ENCODE measurements at regions not wholly inside any gene's neighbourhood (a gene's known extent, or its start where the extent isn't known, plus 50 kb on each side); places are given as distances from the start of the nearest gene placed in this dataset.
"Not testable (repeated sequence)": the region's sequence is repeated elsewhere in the genome, so short reads cannot be mapped to it uniquely, and the experiment has no call there.

- Histone ChIP-seq H3K36me3 (ENCODE audit: control insufficient read depth in 2 of 2, insufficient read depth in 2 of 2, low read length in 2 of 2) (no peaks in the 10 kb centered on the region), H3K27ac (ENCODE audit: low read length) (no peak overlapping the region), H3K27me3 (ENCODE audit: control insufficient read depth in 1 of 2, insufficient read depth in 2 of 2, low read length in 2 of 2) (no peaks in the 10 kb centered on the region), H3K9ac (ENCODE audit: low read length in 2 of 2) (no peak overlapping the region), H3K4me3 (ENCODE audit: low read length in 2 of 2) (no peak overlapping the region), H3K4me1 (ENCODE audit: control insufficient read depth, insufficient read depth, low read length) (no peaks in the 10 kb centered on the region), H3K9me3 (ENCODE audit: control insufficient read depth in 2 of 2, low read length in 2 of 2) (no peaks in the 10 kb centered on the region)
Measured at GRCh38 chr3:87508921-87509320, 232.5 kb upstream of the POU1F1 start.

- Histone ChIP-seq H3K36me3 (ENCODE audit: control insufficient read depth in 2 of 2, insufficient read depth in 2 of 2, low read length in 2 of 2) (no peaks in the 10 kb centered on the region), H3K9me3 (ENCODE audit: control insufficient read depth in 2 of 2, low read length in 2 of 2) (no peaks in the 10 kb centered on the region), H3K27me3 (ENCODE audit: control insufficient read depth in 1 of 2, insufficient read depth in 2 of 2, low read length in 2 of 2) (no peaks in the 10 kb centered on the region), H3K4me3 (ENCODE audit: low read length in 2 of 2) (no peak overlapping the region), H3K4me1 (ENCODE audit: control insufficient read depth, insufficient read depth, low read length) (no peaks in the 10 kb centered on the region), H3K9ac (ENCODE audit: low read length in 2 of 2) (no peak overlapping the region), H3K27ac (ENCODE audit: low read length) (no peak overlapping the region)
Measured at GRCh38 chr3:87507753-87508152, 231.4 kb upstream of the POU1F1 start.

- H3K27me3 ChIP-seq (ENCODE audit: control insufficient read depth in 1 of 2, insufficient read depth in 2 of 2, low read length in 2 of 2): no peaks in the 10 kb centered on the region
- H3K9me3 ChIP-seq (ENCODE audit: control insufficient read depth in 2 of 2, low read length in 2 of 2): no peaks in the 10 kb centered on the region
- H3K4me3 ChIP-seq (ENCODE audit: low read length in 2 of 2): no peak overlapping the region
- H3K9ac ChIP-seq (ENCODE audit: low read length in 2 of 2): no peak overlapping the region
- H3K27ac ChIP-seq (ENCODE audit: low read length): no peak overlapping the region
- H3K4me1 ChIP-seq (ENCODE audit: control insufficient read depth, insufficient read depth, low read length): no peaks in the 10 kb centered on the region
- H3K36me3 ChIP-seq (ENCODE audit: control insufficient read depth in 2 of 2, insufficient read depth in 2 of 2, low read length in 2 of 2): no peaks in the 10 kb centered on the region
Measured at GRCh38 chr3:87503900-87504498, 227.6 kb upstream of the POU1F1 start.

DNA sequence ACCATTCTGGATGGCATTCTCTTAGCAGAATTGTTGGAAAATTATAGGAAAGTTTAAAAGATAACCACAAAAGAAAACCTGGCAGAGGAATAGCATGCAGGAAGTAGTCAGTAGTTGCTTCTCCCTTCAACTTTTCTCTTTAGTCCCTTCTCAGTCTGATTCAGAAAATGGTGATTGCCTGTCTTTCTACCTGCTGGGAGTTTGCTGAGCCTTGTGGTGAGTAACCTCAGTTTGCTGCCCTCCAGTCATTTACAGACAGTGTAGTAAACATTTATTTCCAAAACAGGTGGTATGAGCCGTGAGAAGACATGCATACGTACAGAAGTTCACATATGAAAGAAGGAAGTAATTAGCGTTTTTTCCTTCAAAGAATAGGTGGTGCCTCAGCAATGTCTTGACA, 224.7 kb upstream of the POU1F1 start:
- Histone ChIP-seq H3K4me3 (ENCODE audit: low read length in 2 of 2) (no peak overlapping the region), H3K4me1 (ENCODE audit: control insufficient read depth, insufficient read depth, low read length) (no peaks in the 10 kb centered on the region), H3K9ac (ENCODE audit: low read length in 2 of 2) (no peak overlapping the region), H3K36me3 (ENCODE audit: control insufficient read depth in 2 of 2, insufficient read depth in 2 of 2, low read length in 2 of 2) (no peaks in the 10 kb centered on the region), H3K27me3 (ENCODE audit: control insufficient read depth in 1 of 2, insufficient read depth in 2 of 2, low read length in 2 of 2) (no peaks in the 10 kb centered on the region), H3K9me3 (ENCODE audit: control insufficient read depth in 2 of 2, low read length in 2 of 2) (no peaks in the 10 kb centered on the region), H3K27ac (ENCODE audit: low read length) (no peak overlapping the region)

DNA sequence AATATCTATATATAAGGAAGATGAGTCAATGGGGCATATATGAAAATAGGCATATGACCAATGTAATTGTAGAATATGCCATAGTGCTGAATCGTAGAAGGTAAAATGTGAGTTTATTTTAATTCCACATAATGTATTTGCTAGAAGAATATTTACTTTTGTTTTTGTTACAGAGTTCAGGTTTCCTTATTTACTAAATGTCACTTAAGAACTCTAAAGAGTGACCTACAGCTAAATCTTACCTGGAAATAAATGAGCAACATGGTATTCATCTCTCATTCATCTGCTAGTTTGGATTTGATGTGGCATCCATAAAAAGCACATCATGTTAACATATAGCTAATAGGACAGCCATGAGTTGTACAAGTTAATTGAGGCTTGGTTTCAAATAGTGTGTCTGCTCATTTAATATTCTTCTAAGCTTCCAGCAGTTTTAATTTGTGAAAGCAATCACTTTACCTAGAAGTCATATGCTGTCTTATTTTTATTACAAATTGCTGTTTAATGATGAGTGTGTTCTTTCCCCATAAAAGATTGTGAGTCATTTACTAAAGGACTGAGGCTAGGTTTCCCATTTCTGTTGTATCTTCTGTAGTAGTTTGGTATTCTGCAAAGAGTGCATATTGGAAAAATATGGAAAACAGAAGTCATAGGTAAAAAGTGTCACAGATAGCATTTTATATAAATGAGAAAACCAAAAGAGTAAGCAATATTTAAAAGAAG, 222.1 kb upstream of the POU1F1 start:
- Histone ChIP-seq H3K4me3 (ENCODE audit: low read length in 2 of 2) (no peak overlapping the region), H3K9me3 (ENCODE audit: control insufficient read depth in 2 of 2, low read length in 2 of 2) (no peaks in the 10 kb centered on the region), H3K9ac (ENCODE audit: low read length in 2 of 2) (no peak overlapping the region), H3K27ac (ENCODE audit: low read length) (no peak overlapping the region), H3K27me3 (ENCODE audit: control insufficient read depth in 1 of 2, insufficient read depth in 2 of 2, low read length in 2 of 2) (no peaks in the 10 kb centered on the region), H3K36me3 (ENCODE audit: control insufficient read depth in 2 of 2, insufficient read depth in 2 of 2, low read length in 2 of 2) (no peaks in the 10 kb centered on the region), H3K4me1 (ENCODE audit: control insufficient read depth, insufficient read depth, low read length) (no peaks in the 10 kb centered on the region)

- Histone ChIP-seq H3K36me3 (ENCODE audit: control insufficient read depth in 2 of 2, insufficient read depth in 2 of 2, low read length in 2 of 2) (no peaks in the 10 kb centered on the region), H3K4me1 (ENCODE audit: control insufficient read depth, insufficient read depth, low read length) (no peaks in the 10 kb centered on the region), H3K27me3 (ENCODE audit: control insufficient read depth in 1 of 2, insufficient read depth in 2 of 2, low read length in 2 of 2) (no peaks in the 10 kb centered on the region), H3K4me3 (ENCODE audit: low read length in 2 of 2) (no peak overlapping the region), H3K27ac (ENCODE audit: low read length) (no peak overlapping the region), H3K9me3 (ENCODE audit: control insufficient read depth in 2 of 2, low read length in 2 of 2) (no peaks in the 10 kb centered on the region), H3K9ac (ENCODE audit: low read length in 2 of 2) (no peak overlapping the region)
Measured at GRCh38 chr3:87495938-87496337, 219.6 kb upstream of the POU1F1 start.

DNA sequence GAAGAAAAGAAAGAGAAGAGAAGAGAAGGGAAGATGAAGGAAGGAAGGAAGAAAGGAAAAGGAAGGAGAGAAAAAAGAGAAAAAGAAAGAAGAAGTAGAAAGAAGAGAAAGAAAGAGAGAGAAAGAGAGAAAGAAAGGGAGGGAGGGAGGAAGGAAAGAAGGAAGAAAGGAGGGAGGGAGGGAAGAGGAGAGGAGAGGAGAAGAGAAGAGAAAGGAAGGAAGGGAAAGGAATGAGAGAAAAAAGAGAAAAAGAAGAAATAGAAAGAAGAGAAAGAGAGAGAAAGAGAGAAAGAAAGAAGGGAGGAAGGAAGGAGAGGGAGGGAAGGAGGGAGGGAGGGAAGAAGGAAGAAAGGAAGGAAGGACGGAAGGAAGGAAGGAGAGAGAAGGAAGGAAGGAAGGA, 217.9 kb upstream of the POU1F1 start:
- no peaks in the 10 kb centered on the region for H3K9me3 ChIP-seq (ENCODE audit: control insufficient read depth in 2 of 2, low read length in 2 of 2)
- no peaks in the 10 kb centered on the region for H3K36me3 ChIP-seq (ENCODE audit: control insufficient read depth in 2 of 2, insufficient read depth in 2 of 2, low read length in 2 of 2)
- no peaks in the 10 kb centered on the region for H3K4me1 ChIP-seq (ENCODE audit: control insufficient read depth, insufficient read depth, low read length)
- no peak overlapping the region for H3K27ac ChIP-seq (ENCODE audit: low read length)
- H3K4me3 ChIP-seq (ENCODE audit: low read length in 2 of 2): no peak overlapping the region
- H3K9ac ChIP-seq (ENCODE audit: low read length in 2 of 2): no peak overlapping the region
- H3K27me3 ChIP-seq (ENCODE audit: control insufficient read depth in 1 of 2, insufficient read depth in 2 of 2, low read length in 2 of 2): no peaks in the 10 kb centered on the region

DNA sequence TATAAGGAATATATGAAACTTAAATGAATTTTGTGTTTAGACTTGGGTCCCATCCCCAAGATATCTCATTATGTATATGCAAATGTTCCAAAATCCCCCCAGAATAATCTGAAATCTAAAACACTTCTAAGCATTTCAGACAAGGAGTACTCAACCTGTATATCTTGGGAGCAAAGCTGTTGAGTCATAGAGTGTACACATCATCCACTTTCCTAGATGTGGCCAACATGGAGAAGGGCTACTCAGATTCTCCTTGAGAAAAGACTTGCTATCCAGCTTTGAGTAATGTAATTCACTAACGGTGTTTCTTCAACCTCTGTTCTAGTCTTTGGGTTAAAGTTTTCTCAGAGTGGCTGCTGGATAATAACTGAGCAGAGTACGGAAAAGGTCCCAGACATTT, 215.5 kb upstream of the POU1F1 start:
- no peak overlapping the region for H3K27ac ChIP-seq (ENCODE audit: low read length)
- no peak overlapping the region for H3K4me3 ChIP-seq (ENCODE audit: low read length in 2 of 2)
- H3K36me3 ChIP-seq (ENCODE audit: control insufficient read depth in 2 of 2, insufficient read depth in 2 of 2, low read length in 2 of 2): no peaks in the 10 kb centered on the region
- no peaks in the 10 kb centered on the region for H3K9me3 ChIP-seq (ENCODE audit: control insufficient read depth in 2 of 2, low read length in 2 of 2)
- no peak overlapping the region for H3K9ac ChIP-seq (ENCODE audit: low read length in 2 of 2)
- H3K27me3 ChIP-seq (ENCODE audit: control insufficient read depth in 1 of 2, insufficient read depth in 2 of 2, low read length in 2 of 2): no peaks in the 10 kb centered on the region
- H3K4me1 ChIP-seq (ENCODE audit: control insufficient read depth, insufficient read depth, low read length): no peaks in the 10 kb centered on the region

- H3K36me3 ChIP-seq (ENCODE audit: control insufficient read depth in 2 of 2, insufficient read depth in 2 of 2, low read length in 2 of 2): no peaks in the 10 kb centered on the region
Measured at GRCh38 chr3:87489892-87490291, 213.5 kb upstream of the POU1F1 start.

DNA sequence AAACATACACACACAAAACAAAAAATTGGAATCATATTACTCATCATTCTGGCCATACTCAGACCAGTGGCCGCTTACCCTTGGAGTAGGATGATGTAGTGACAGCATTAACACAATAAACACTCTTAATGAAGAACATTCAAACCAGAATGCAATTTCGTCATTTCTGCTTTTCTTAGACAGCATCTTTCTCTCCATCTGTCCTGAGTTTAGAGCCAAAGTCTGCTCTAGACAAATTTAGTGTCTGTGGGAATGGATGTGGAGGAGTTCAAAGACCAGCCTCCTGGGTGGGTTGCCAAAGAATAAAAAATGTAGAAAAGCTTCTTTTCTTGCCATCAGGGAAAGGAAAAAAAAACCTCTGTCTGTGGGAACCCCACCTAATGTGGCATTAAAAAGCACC, 212.4 kb upstream of the POU1F1 start:
- no peak overlapping the region for H3K9ac ChIP-seq (ENCODE audit: low read length in 2 of 2)
- no peak overlapping the region for H3K27ac ChIP-seq (ENCODE audit: low read length)
- no peaks in the 10 kb centered on the region for H3K9me3 ChIP-seq (ENCODE audit: control insufficient read depth in 2 of 2, low read length in 2 of 2)
- H3K4me3 ChIP-seq (ENCODE audit: low read length in 2 of 2): no peak overlapping the region
- no peaks in the 10 kb centered on the region for H3K36me3 ChIP-seq (ENCODE audit: control insufficient read depth in 2 of 2, insufficient read depth in 2 of 2, low read length in 2 of 2)
- H3K4me1 ChIP-seq (ENCODE audit: control insufficient read depth, insufficient read depth, low read length): no peaks in the 10 kb centered on the region
- no peaks in the 10 kb centered on the region for H3K27me3 ChIP-seq (ENCODE audit: control insufficient read depth in 1 of 2, insufficient read depth in 2 of 2, low read length in 2 of 2)

More at GRCh38 chr3:87489892-87490291, 213.5 kb upstream of the POU1F1 start:
- Histone ChIP-seq H3K4me1 (ENCODE audit: control insufficient read depth, insufficient read depth, low read length) (no peaks in the 10 kb centered on the region), H3K9ac (ENCODE audit: low read length in 2 of 2) (no peak overlapping the region), H3K4me3 (ENCODE audit: low read length in 2 of 2) (no peak overlapping the region), H3K27me3 (ENCODE audit: control insufficient read depth in 1 of 2, insufficient read depth in 2 of 2, low read length in 2 of 2) (no peaks in the 10 kb centered on the region), H3K9me3 (ENCODE audit: control insufficient read depth in 2 of 2, low read length in 2 of 2) (no peaks in the 10 kb centered on the region), H3K27ac (ENCODE audit: low read length) (no peak overlapping the region)

DNA sequence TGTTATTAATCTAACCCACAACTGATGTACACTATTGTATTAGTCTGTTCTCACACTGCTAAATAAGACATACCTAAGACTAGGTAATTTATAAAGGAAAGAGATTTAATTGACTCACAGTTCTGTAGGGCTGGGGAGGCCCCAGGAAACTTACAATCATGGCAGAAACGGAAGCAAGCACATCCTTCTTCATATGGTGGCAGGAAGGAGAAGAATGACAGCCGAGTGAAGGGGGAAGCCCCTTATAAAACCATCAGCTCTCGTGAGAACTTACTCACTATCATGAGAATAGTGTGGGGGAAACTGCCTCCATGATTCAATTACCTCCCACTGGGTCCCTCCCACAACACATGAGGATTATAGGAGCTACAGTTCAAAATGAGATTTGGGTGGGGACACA, 210.3 kb upstream of the POU1F1 start:
- H3K9me3 ChIP-seq (ENCODE audit: control insufficient read depth in 2 of 2, low read length in 2 of 2); H3K4me3 ChIP-seq (ENCODE audit: low read length in 2 of 2); H3K9ac ChIP-seq (ENCODE audit: low read length in 2 of 2); H3K36me3 ChIP-seq (ENCODE audit: control insufficient read depth in 2 of 2, insufficient read depth in 2 of 2, low read length in 2 of 2); H3K27ac ChIP-seq (ENCODE audit: low read length); H3K27me3 ChIP-seq (ENCODE audit: control insufficient read depth in 1 of 2, insufficient read depth in 2 of 2, low read length in 2 of 2); H3K4me1 ChIP-seq (ENCODE audit: control insufficient read depth, insufficient read depth, low read length): not testable (repeated sequence)

Measured in stomach smooth muscle (tissue), 2 donors.